ENCODE measurements at regions not wholly inside any gene's neighbourhood (a gene's known extent, or its start where the extent isn't known, plus 50 kb on each side); places are given as distances from the start of the nearest gene placed in this dataset.

DNA sequence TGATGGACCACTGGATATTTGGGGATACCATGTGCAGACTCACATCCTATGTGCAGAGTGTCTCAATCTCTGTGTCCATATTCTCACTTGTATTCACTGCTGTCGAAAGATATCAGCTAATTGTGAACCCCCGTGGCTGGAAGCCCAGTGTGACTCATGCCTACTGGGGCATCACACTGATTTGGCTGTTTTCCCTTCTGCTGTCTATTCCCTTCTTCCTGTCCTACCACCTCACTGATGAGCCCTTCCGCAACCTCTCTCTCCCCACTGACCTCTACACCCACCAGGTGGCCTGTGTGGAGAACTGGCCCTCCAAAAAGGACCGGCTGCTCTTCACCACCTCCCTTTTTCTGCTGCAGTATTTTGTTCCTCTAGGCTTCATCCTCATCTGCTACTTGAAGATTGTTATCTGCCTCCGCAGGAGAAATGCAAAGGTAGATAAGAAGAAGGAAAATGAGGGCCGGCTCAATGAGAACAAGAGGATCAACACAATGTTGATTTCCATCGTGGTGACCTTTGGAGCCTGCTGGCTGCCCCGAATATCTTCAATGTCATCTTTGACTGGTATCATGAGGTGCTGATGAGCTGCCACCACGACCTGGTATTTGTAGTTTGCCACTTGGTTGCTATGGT, 54.5 kb upstream of the HNRNPA0 start:
- no peak for DNase-seq (ENCODE audit: low spot score)

GRCh38 chr5:137815202-137815990, 52.3 kb upstream of the MYOT start:
- DNase-seq (ENCODE audit: low spot score) = peak; percentile 25

Data from HT-29 (cell line).